ENCODE measurements at regions not wholly inside any gene's neighbourhood (a gene's known extent, or its start where the extent isn't known, plus 50 kb on each side); places are given as distances from the start of the nearest gene placed in this dataset.

DNA sequence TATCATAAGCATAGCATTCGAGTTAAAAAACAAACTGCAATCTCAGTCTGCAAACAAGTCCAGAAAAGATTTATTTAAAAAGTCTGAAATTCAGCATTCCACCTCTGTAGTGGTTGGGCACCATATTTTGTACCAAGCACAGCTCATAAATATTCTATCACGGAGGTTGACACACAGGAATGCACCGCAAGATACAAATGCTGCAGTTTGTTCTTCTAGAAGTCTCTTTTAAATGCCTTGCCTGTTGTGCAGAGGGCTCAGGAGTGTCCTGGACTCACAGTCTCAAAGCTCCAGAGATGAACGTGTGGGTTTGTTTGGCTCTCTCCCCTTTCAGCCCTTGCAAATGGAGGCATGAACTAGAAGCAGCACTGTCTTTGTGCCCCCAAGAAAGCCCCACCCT, 212.4 kb upstream of the USP24 start:
- TF ChIP-seq CTCF (conservative IDR thresholded peaks at IDR 0.05; ENCODE audit: low read depth, low read length) (no peak), EZH2 (IDR thresholded peaks at IDR 0.05; ENCODE audit: low read length, unreplicated experiment) (no peak), EZH2phosphoT487 (IDR thresholded peaks at IDR 0.05; ENCODE audit: borderline replicate concordance, low read length) (no peak)
